Neural crest cell (in vitro differentiated cells): ENCODE measurements at regions not wholly inside any gene's neighbourhood (a gene's known extent, or its start where the extent isn't known, plus 50 kb on each side); places are given as distances from the start of the nearest gene placed in this dataset.

ENCODE experiments used
- DNase-seq: peaks from one replicate; pipeline ENCODE4 v3.0.0; 2021; ENCODE audit warnings: low read depth, mixed read lengths, low spot score
- H3K27ac Mint-ChIP-seq: one replicate; pipeline ENCODE4 v1.8.0; 2021; ENCODE audit warnings: mild to moderate bottlenecking, mixed read lengths; ENCODE audit not compliant: unreplicated experiment
- H3K27me3 Mint-ChIP-seq: 2 replicates; pipeline ENCODE4 v1.8.0; 2021; ENCODE audit warnings: low read depth, mild to moderate bottlenecking, mixed read lengths
- H3K36me3 Mint-ChIP-seq: 2 replicates; pipeline ENCODE4 v1.8.0; 2021; ENCODE audit warnings: low read depth, mild to moderate bottlenecking, mixed read lengths
- H3K4me1 Mint-ChIP-seq: 2 replicates; pipeline ENCODE4 v1.8.0; 2021; ENCODE audit warnings: mixed read lengths
- H3K4me3 Mint-ChIP-seq: one replicate; pipeline ENCODE4 v1.8.0; 2021; ENCODE audit warnings: mild to moderate bottlenecking, mixed read lengths
- H3K9me3 Mint-ChIP-seq: 2 replicates; pipeline ENCODE4 v1.8.0; 2021; ENCODE audit warnings: mixed read lengths
- CTCF ChIP-seq: fragments of 200-600 bp; sonication (generic); conservative IDR thresholded peaks from 2 replicates; pipeline ENCODE4 v1.5.0; 2021; ENCODE audit warnings: antibody characterized with exemption, mild to moderate bottlenecking

- TF ChIP-seq CTCF = no peak
- DNase-seq = no peak
- no peaks in the 10 kb centered on the region for H3K4me1 Mint-ChIP-seq
- no peak overlapping the region for H3K4me3 Mint-ChIP-seq
- no peaks in the 10 kb centered on the region for H3K36me3 Mint-ChIP-seq
- no peaks in the 10 kb centered on the region for H3K27me3 Mint-ChIP-seq
- H3K27ac Mint-ChIP-seq = no peak overlapping the region
- H3K9me3 Mint-ChIP-seq = no peaks in the 10 kb centered on the region
Observed at GRCh38 chr4:89486673-89487072, 179.1 kb upstream of the GPRIN3 start.

- no peak for TF ChIP-seq CTCF
- H3K4me3 Mint-ChIP-seq = no peak overlapping the region
Observed at GRCh38 chr4:89486042-89486441, 178.4 kb upstream of the GPRIN3 start.

GRCh38 chr4:89483833-89484232 lies 176.2 kb upstream of the GPRIN3 start:
- H3K9me3 Mint-ChIP-seq = peaks cover 12% of the 10 kb centered on the region
- no peaks in the 10 kb centered on the region for H3K36me3 Mint-ChIP-seq
- no peak for TF ChIP-seq CTCF
- H3K4me3 Mint-ChIP-seq = no peak overlapping the region
- no peak for DNase-seq
- no peaks in the 10 kb centered on the region for H3K4me1 Mint-ChIP-seq
- H3K27me3 Mint-ChIP-seq = no peaks in the 10 kb centered on the region
- H3K27ac Mint-ChIP-seq = no peak overlapping the region

More at GRCh38 chr4:89486042-89486441, 178.4 kb upstream of the GPRIN3 start:
- Mint-ChIP-seq H3K27me3 (no peaks in the 10 kb centered on the region), H3K9me3 (no peaks in the 10 kb centered on the region), H3K27ac (no peak overlapping the region), H3K36me3 (no peaks in the 10 kb centered on the region), H3K4me1 (no peaks in the 10 kb centered on the region)
- DNase-seq = no peak

GRCh38 chr4:89482926-89483595 lies 175.5 kb upstream of the GPRIN3 start:
- no peak overlapping the region for H3K4me3 Mint-ChIP-seq
- peaks cover 12% of the 10 kb centered on the region for H3K9me3 Mint-ChIP-seq
- no peaks in the 10 kb centered on the region for H3K27me3 Mint-ChIP-seq
- H3K27ac Mint-ChIP-seq = no peak overlapping the region
- DNase-seq = no peak
- TF ChIP-seq CTCF = no peak
- no peaks in the 10 kb centered on the region for H3K4me1 Mint-ChIP-seq
- H3K36me3 Mint-ChIP-seq = no peaks in the 10 kb centered on the region

- H3K4me1 Mint-ChIP-seq = no peaks in the 10 kb centered on the region
- peak; percentile 53 for TF ChIP-seq CTCF
- H3K9me3 Mint-ChIP-seq = peaks cover 12% of the 10 kb centered on the region
- no peak overlapping the region for H3K4me3 Mint-ChIP-seq
- no peaks in the 10 kb centered on the region for H3K36me3 Mint-ChIP-seq
- H3K27me3 Mint-ChIP-seq = no peaks in the 10 kb centered on the region
- H3K27ac Mint-ChIP-seq = no peak overlapping the region
- no peak for DNase-seq
Observed at GRCh38 chr4:89482251-89482650, 174.7 kb upstream of the GPRIN3 start.
